Upper lobe of left lung (tissue), 6 donors: ENCODE measurements at regions not wholly inside any gene's neighbourhood (a gene's known extent, or its start where the extent isn't known, plus 50 kb on each side); places are given as distances from the start of the nearest gene placed in this dataset.
A peak's percentile ranks its signal among the peaks of the same experiment; 100 is the strongest.

Experiments
- ATAC-seq, 2 donors: fragments of 200-7000 bp; cut with Tn5 transposase; one replicate each; pipeline ENCODE4 v1.9.1; 2022; ENCODE audit warnings: mild to moderate bottlenecking in 2 of 2, moderate library complexity in 2 of 2; ENCODE audit not compliant: low FRiP score in 2 of 2
- DNase-seq, 2 donors: peaks; one replicate each; pipeline ENCODE4 v3.0.0-alpha.2; 2019 to 2020
- H3K27ac ChIP-seq, 4 donors: fragments of 200-600 bp; sonication (generic); one replicate each; pipeline ENCODE4 v1.5.1; 2016 to 2019
- H3K27me3 ChIP-seq, 4 donors: fragments of 200-600 bp; sonication (generic); one replicate each; pipeline ENCODE4 v1.5.1; 2017 to 2019
- H3K36me3 ChIP-seq, 4 donors: fragments of 200-600 bp; sonication (generic); one replicate each; pipeline ENCODE4 v1.5.1; 2016 to 2019
- H3K4me1 ChIP-seq, 4 donors: fragments of 200-600 bp; sonication (generic); one replicate each; pipeline ENCODE4 v1.5.1; 2018 to 2019
- H3K4me3 ChIP-seq, 4 donors: fragments of 200-600 bp; sonication (generic); one replicate each; pipeline ENCODE4 v1.5.1; 2017 to 2019; ENCODE audit warnings: mild to moderate bottlenecking in 2 of 4, moderate library complexity in 1 of 4
- H3K9me3 ChIP-seq, 4 donors: fragments of 200-600 bp; sonication (generic); one replicate each; pipeline ENCODE4 v1.5.1; 2018 to 2019
- EP300 ChIP-seq, 4 donors: sonication (generic); formaldehyde crosslinking; IDR thresholded peaks; one replicate each; pipeline ENCODE4 v1.5.1; 2017; ENCODE audit warnings: antibody characterized with exemption in 4 of 4, control low read depth in 2 of 4
- POLR2A ChIP-seq, 4 donors: fragments of 450-650 bp; IDR thresholded peaks; one replicate each; pipeline ENCODE4 v1.5.1; 2016 to 2017; ENCODE audit warnings: antibody characterized with exemption in 4 of 4, mild to moderate bottlenecking in 2 of 4
- POLR2AphosphoS5 ChIP-seq, 2 donors: sonication (generic); formaldehyde crosslinking; IDR thresholded peaks; one replicate each; pipeline ENCODE4 v1.5.1; 2017; ENCODE audit warnings: antibody characterized with exemption in 2 of 2
- WGBS, 2 donors: methylation state at CpG; one replicate each; pipeline ENCODE4 v1.1.5; 2017 to 2018; 5-methylcytosine and 5-hydroxymethylcytosine counted together
- TF ChIP-seq, protein P1 (sequence below), 6 experiments: fragments of 450-650 bp in 4 of 6; fragments of 200-600 bp in 2 of 6; sonication (generic) in 2 of 6; IDR thresholded peaks; one replicate each; pipeline ENCODE4 v1.5.1; 2016 to 2019; ENCODE audit warnings: antibody characterized with exemption in 6 of 6
- donor health status: DM: no; HTN: no; CAD: no; lungs with moderate emphysema.
- donor health status: DM: no; HTN: yes; CAD: no; lungs with severe emphysema.

DNA sequence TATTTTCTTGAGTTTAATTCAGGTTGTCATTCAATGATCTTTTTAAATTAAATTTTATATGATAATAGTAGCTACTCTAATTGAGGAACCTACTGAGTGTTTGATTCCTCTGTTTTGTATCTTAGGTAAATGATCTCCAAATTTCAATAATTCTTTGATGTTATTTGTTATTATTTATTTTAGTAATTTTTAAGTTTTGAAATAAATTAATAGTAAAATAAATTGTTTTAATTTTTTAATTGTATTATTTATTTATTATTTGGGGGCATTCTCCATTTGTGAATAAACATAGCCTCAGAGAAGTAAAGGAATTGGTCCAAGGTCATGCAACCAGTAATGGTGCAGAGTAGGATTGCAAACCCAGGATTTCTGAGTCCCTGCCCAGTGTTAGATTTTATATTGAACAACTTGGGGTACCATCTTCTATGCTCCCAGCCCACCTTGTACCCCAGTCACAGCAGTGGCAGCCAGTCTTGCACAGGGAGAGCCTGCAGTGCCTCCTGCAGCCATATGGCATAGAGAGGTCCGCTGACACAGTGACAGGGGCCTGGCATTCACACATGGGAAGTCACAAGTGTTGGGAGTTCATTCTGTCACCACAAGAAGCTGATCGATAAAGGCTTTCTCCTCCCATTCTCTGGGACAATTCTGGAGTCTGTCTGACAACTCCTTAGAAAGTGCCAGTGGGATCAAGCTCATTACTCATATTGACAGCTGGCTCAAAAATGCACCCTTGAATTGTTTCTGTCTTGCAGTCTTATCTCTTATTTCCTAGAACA lies 110.0 kb upstream of the ETAA1 start:
- H3K9me3 ChIP-seq: no peaks in the 10 kb centered on the region
- no peaks in the 10 kb centered on the region for H3K4me1 ChIP-seq
- no peaks in the 10 kb centered on the region for H3K27me3 ChIP-seq
- no peaks in the 10 kb centered on the region for H3K36me3 ChIP-seq
- H3K27ac ChIP-seq: no peak overlapping the region
- WGBS, 2 donors: 69 to 83% methylated on average over 1 to 2 of the region's 2 CpGs
- H3K4me3 ChIP-seq: no peak overlapping the region
- no peak for DNase-seq
- no peak for ATAC-seq
- TF ChIP-seq POLR2AphosphoS5 (IDR thresholded peaks at IDR 0.05) (no peak), POLR2A (IDR thresholded peaks at IDR 0.05) (no peak), EP300 (IDR thresholded peaks at IDR 0.05) (no peak)
- TF ChIP-seq, protein P1, sequence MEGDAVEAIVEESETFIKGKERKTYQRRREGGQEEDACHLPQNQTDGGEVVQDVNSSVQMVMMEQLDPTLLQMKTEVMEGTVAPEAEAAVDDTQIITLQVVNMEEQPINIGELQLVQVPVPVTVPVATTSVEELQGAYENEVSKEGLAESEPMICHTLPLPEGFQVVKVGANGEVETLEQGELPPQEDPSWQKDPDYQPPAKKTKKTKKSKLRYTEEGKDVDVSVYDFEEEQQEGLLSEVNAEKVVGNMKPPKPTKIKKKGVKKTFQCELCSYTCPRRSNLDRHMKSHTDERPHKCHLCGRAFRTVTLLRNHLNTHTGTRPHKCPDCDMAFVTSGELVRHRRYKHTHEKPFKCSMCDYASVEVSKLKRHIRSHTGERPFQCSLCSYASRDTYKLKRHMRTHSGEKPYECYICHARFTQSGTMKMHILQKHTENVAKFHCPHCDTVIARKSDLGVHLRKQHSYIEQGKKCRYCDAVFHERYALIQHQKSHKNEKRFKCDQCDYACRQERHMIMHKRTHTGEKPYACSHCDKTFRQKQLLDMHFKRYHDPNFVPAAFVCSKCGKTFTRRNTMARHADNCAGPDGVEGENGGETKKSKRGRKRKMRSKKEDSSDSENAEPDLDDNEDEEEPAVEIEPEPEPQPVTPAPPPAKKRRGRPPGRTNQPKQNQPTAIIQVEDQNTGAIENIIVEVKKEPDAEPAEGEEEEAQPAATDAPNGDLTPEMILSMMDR (IDR thresholded peaks at IDR 0.05): no peak

DNA sequence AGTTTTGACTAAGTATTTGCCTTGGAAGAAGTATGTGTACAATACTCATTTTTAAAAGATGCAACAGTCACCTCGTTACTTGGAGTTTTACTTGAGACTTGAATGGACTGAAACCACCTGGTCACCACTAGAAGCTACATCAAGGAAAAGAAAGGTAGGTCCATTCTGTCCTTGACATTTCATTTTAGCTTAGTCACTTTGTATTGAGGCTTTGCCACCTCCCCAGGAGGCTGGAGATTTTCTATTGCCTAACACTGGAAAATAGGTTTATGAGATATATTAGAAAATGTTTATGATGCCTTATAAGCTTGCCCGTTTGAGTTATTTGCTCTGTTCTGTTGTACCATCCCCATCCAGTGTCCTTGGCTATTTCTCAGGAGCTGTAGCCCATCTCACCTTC lies 107.9 kb upstream of the ETAA1 start:
- Histone ChIP-seq H3K27ac (no peak overlapping the region), H3K36me3 (no peaks in the 10 kb centered on the region), H3K9me3 (no peaks in the 10 kb centered on the region), H3K4me3 (no peak overlapping the region), H3K4me1 (no peaks in the 10 kb centered on the region), H3K27me3 (no peaks in the 10 kb centered on the region)
- WGBS, 2 donors: 77 to 80% methylated on average over 2 of the region's 2 CpGs
- TF ChIP-seq, protein P1 (IDR thresholded peaks at IDR 0.05): no peak
- ATAC-seq (no peak), DNase-seq (no peak)

DNA sequence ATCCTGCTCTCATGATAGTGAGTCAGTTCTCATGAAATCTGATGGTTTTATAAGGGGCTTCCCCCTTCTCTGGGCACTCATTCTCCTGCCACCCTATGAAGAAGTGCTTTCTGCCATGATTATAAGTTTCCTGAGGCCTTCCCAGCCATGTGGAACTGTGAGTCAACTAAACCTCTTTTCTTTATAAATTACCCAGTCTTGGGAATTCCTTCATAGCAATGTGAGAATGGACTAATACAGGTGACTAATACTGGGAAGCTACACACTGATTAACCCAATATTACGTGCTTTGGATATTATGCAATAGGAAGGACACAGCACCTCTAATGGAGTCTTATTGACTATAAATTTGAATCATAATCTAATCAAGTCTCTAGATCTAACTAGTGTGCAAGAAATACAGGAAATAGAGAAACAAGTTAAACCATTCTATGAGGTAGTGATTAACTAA lies 107.2 kb upstream of the ETAA1 start:
- DNase-seq: no peak
- H3K4me1 ChIP-seq: no peaks in the 10 kb centered on the region
- H3K36me3 ChIP-seq: no peaks in the 10 kb centered on the region
- H3K27me3 ChIP-seq: no peaks in the 10 kb centered on the region
- H3K4me3 ChIP-seq: no peak overlapping the region
- no peak for TF ChIP-seq POLR2A (IDR thresholded peaks at IDR 0.05)
- TF ChIP-seq EP300 (IDR thresholded peaks at IDR 0.05): no peak
- TF ChIP-seq, protein P1 (IDR thresholded peaks at IDR 0.05): no peak
- TF ChIP-seq POLR2AphosphoS5 (IDR thresholded peaks at IDR 0.05): no peak
- peak in 1 of 2 donors; percentile 21 for ATAC-seq
- WGBS, 2 donors: 53 to 93% methylated on average over 1 of the region's 1 CpG
- H3K9me3 ChIP-seq: no peaks in the 10 kb centered on the region
- H3K27ac ChIP-seq: no peak overlapping the region

DNA sequence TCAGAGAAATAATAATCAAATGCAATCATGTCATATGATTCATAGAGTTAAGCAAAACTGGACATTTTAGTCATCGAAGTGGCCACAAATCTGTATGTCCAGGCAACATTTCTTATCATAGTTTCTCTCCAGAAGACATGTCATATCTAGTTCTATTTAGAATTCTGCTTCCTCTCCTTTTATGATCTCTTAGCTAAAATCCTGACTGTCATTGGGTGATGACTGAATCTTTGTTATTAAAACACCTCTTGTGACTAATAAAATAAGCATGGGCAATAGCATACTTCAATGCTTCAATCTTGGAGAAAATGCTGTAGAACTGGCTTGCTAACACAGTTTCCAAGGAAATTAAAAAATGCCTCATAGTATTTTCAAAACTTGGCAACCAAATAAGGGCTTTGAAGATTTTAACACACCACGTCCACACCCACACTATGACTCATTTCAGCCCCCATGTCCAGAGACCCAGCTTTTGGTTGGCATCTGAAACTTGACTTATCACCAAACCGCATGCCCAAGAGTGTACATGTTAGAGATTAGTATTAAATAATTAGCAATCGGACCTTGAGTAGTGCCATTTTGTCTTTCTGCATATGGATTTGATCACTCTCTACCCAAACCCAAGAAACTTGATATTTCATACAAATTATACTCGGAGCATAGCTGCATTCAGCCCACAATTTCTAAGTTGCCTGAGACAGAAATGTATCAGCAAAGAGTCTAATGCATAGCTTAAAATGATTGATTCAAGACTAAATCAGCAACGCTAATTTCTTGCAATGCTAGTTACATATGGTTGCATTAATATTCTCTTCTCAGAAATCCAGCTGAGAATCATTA lies 106.5 kb upstream of the ETAA1 start:
- H3K27me3 ChIP-seq: no peaks in the 10 kb centered on the region
- DNase-seq: no peak
- no peaks in the 10 kb centered on the region for H3K36me3 ChIP-seq
- no peak for TF ChIP-seq EP300 (IDR thresholded peaks at IDR 0.05)
- TF ChIP-seq POLR2AphosphoS5 (IDR thresholded peaks at IDR 0.05): no peak
- no peak for TF ChIP-seq POLR2A (IDR thresholded peaks at IDR 0.05)
- TF ChIP-seq, protein P1 (IDR thresholded peaks at IDR 0.05): no peak
- 79 to 84% methylated on average over 6 of the region's 6 CpGs for WGBS, 2 donors
- H3K9me3 ChIP-seq: no peaks in the 10 kb centered on the region
- no peaks in the 10 kb centered on the region for H3K4me1 ChIP-seq
- peak in 1 of 2 donors; percentile 34 for ATAC-seq
- H3K27ac ChIP-seq: no peak overlapping the region
- no peak overlapping the region for H3K4me3 ChIP-seq
